ENCODE measurements at regions not wholly inside any gene's neighbourhood (a gene's known extent, or its start where the extent isn't known, plus 50 kb on each side); places are given as distances from the start of the nearest gene placed in this dataset.

DNA sequence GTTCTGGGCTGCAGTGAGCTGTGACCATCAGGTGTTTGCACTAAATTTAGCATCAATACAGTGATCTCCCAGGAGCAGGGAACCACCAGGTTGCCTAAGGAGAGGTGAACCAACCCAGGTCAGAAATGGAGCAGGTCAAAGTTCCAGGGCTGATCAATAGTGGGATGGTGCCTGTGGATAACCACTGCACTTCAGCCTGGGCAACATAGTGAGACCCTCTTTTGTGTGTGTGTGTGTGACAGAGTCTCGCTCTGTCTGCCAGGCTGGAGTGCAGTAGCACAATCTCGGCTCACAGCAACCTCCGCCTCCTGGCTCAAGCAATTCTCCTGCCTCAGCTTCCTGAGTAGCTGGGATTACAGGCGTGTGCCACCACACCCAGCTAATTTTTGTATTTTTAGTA lies 163.7 kb upstream of the SERTAD2 start:
- no peak overlapping the region for H2AFZ ChIP-seq (ENCODE audit: low read length)
- no peaks in the 10 kb centered on the region for H3K9me2 ChIP-seq (replicated peaks; ENCODE audit: insufficient read depth, low read length)

DNA sequence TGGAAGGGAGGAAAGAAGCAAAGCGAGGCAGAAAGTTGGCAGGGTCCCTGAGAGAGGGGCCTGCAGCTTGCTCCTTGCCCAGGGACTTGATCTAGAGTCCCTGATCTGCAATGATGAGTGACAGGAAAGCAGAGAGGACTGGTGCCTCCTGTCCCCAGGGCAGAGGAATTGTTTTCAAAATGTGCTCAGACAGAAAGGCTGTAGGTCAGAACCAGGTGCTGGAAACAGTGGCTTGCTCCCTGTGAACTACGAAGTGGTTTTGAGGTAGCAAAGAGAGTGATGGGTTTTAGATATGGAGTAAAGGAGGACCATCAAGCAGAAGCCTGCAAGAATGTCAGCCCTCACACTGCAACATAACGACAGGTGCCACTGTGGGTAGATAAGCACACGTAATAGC lies 164.9 kb upstream of the SERTAD2 start:
- no peaks in the 10 kb centered on the region for H3K27me3 ChIP-seq (replicated peaks; ENCODE audit: insufficient read depth, low read length)
- no peaks in the 10 kb centered on the region for H4K20me1 ChIP-seq (ENCODE audit: insufficient read depth, low read length)
- H3K79me2 ChIP-seq (ENCODE audit: low read length) = no peaks in the 10 kb centered on the region
- no peaks in the 10 kb centered on the region for H3K9me2 ChIP-seq (replicated peaks; ENCODE audit: insufficient read depth, low read length)
- no peak for DNase-seq
- no peak overlapping the region for H3K27ac ChIP-seq (ENCODE audit: low read length)
- no peak overlapping the region for H3K9ac ChIP-seq (ENCODE audit: low read length)
- H3K4me2 ChIP-seq (ENCODE audit: low read depth, low read length) = no peak overlapping the region
- no peaks in the 10 kb centered on the region for H3K9me3 ChIP-seq (replicated peaks; ENCODE audit: insufficient read depth, low read length)
- no peak overlapping the region for H3K4me3 ChIP-seq (ENCODE audit: low read length)
- peaks cover 3% of the 10 kb centered on the region; the same call in 1 of the 2 replicates for H3F3A ChIP-seq (ENCODE audit: insufficient read depth, low read length)
- TF ChIP-seq EZH2 (optimal IDR thresholded peaks at IDR 0.05; ENCODE audit: low read depth, low read length) = no peak
- no peak for TF ChIP-seq EZH2phosphoT487 (IDR thresholded peaks at IDR 0.05; ENCODE audit: low read length)
- TF ChIP-seq CTCF (IDR thresholded peaks at IDR 0.05; ENCODE audit: low read length) = no peak
- no peak overlapping the region for H2AFZ ChIP-seq (ENCODE audit: low read length)
- H3K36me3 ChIP-seq (replicated peaks; ENCODE audit: insufficient read depth, low read length) = no peaks in the 10 kb centered on the region
- H3K4me1 ChIP-seq (ENCODE audit: low read length) = peaks cover 11% of the 10 kb centered on the region

More for the DNA sequence above, 163.7 kb upstream of the SERTAD2 start:
- no peak overlapping the region for H3K4me2 ChIP-seq (ENCODE audit: low read depth, low read length)
- no peaks in the 10 kb centered on the region for H3K36me3 ChIP-seq (replicated peaks; ENCODE audit: insufficient read depth, low read length)
- no peaks in the 10 kb centered on the region for H4K20me1 ChIP-seq (ENCODE audit: insufficient read depth, low read length)
- H3F3A ChIP-seq (ENCODE audit: insufficient read depth, low read length) = peaks cover 3% of the 10 kb centered on the region; the same call in 1 of the 2 replicates
- H3K9ac ChIP-seq (ENCODE audit: low read length) = no peak overlapping the region
- no peak for DNase-seq
- H3K27me3 ChIP-seq (replicated peaks; ENCODE audit: insufficient read depth, low read length) = no peaks in the 10 kb centered on the region
- H3K4me1 ChIP-seq (ENCODE audit: low read length) = peaks cover 11% of the 10 kb centered on the region
- no peak overlapping the region for H3K27ac ChIP-seq (ENCODE audit: low read length)
- no peaks in the 10 kb centered on the region for H3K9me3 ChIP-seq (replicated peaks; ENCODE audit: insufficient read depth, low read length)
- no peaks in the 10 kb centered on the region for H3K79me2 ChIP-seq (ENCODE audit: low read length)
- TF ChIP-seq EZH2 (optimal IDR thresholded peaks at IDR 0.05; ENCODE audit: low read depth, low read length) (no peak), EZH2phosphoT487 (IDR thresholded peaks at IDR 0.05; ENCODE audit: low read length) (no peak), CTCF (IDR thresholded peaks at IDR 0.05; ENCODE audit: low read length) (no peak)
- no peak overlapping the region for H3K4me3 ChIP-seq (ENCODE audit: low read length)

- Histone ChIP-seq H2AFZ (ENCODE audit: low read length) (peak overlapping the region; percentile 86), H3K36me3 (replicated peaks; ENCODE audit: insufficient read depth, low read length) (no peaks in the 10 kb centered on the region), H3K79me2 (ENCODE audit: low read length) (no peaks in the 10 kb centered on the region), H3F3A (ENCODE audit: insufficient read depth, low read length) (peaks cover 3% of the 10 kb centered on the region; the same call in 1 of the 2 replicates), H4K20me1 (ENCODE audit: insufficient read depth, low read length) (no peaks in the 10 kb centered on the region), H3K9ac (ENCODE audit: low read length) (peak overlapping the region; percentile 34; the same call in 1 of the 2 replicates), H3K4me2 (ENCODE audit: low read depth, low read length) (peak overlapping the region; percentile 84), H3K27ac (ENCODE audit: low read length) (peak overlapping the region; percentile 60; the same call in 1 of the 2 replicates), H3K4me1 (ENCODE audit: low read length) (peaks cover 11% of the 10 kb centered on the region), H3K4me3 (ENCODE audit: low read length) (peak overlapping the region; percentile 49), H3K27me3 (replicated peaks; ENCODE audit: insufficient read depth, low read length) (no peaks in the 10 kb centered on the region), H3K9me3 (replicated peaks; ENCODE audit: insufficient read depth, low read length) (no peaks in the 10 kb centered on the region), H3K9me2 (replicated peaks; ENCODE audit: insufficient read depth, low read length) (no peaks in the 10 kb centered on the region)
- TF ChIP-seq EZH2 (optimal IDR thresholded peaks at IDR 0.05; ENCODE audit: low read depth, low read length) (no peak), CTCF (IDR thresholded peaks at IDR 0.05; ENCODE audit: low read length) (no peak), EZH2phosphoT487 (IDR thresholded peaks at IDR 0.05; ENCODE audit: low read length) (no peak)
- DNase-seq = no peak
Observed at GRCh38 chr2:64819361-64819760, 165.6 kb upstream of the SERTAD2 start.

Measured in MM.1S (cell line).